SH-SY5Y (cell line): ENCODE measurements at regions not wholly inside any gene's neighbourhood (a gene's known extent, or its start where the extent isn't known, plus 50 kb on each side); places are given as distances from the start of the nearest gene placed in this dataset.

Experiments used
- GATA2 ChIP-seq: IDR thresholded peaks from 2 replicates; pipeline ENCODE4 v1.6.1; 2011; ENCODE audit warnings: mild to moderate bottlenecking, low read depth, low read length
- GATA3 ChIP-seq: IDR thresholded peaks from 2 replicates; pipeline ENCODE4 v1.6.1; 2011; ENCODE audit warnings: low read depth, mild to moderate bottlenecking, low read length, moderate library complexity

- TF ChIP-seq GATA2 (no peak), GATA3 (no peak)
Measured at GRCh38 chr1:188372821-188373220, 1544.1 kb downstream of the PLA2G4A start.
